ENCODE measurements at regions not wholly inside any gene's neighbourhood (a gene's known extent, or its start where the extent isn't known, plus 50 kb on each side); places are given as distances from the start of the nearest gene placed in this dataset.

GRCh38 chr16:20166531-20167235 lies 93.0 kb upstream of the GPR139 start:
- TF ChIP-seq, protein P1, sequence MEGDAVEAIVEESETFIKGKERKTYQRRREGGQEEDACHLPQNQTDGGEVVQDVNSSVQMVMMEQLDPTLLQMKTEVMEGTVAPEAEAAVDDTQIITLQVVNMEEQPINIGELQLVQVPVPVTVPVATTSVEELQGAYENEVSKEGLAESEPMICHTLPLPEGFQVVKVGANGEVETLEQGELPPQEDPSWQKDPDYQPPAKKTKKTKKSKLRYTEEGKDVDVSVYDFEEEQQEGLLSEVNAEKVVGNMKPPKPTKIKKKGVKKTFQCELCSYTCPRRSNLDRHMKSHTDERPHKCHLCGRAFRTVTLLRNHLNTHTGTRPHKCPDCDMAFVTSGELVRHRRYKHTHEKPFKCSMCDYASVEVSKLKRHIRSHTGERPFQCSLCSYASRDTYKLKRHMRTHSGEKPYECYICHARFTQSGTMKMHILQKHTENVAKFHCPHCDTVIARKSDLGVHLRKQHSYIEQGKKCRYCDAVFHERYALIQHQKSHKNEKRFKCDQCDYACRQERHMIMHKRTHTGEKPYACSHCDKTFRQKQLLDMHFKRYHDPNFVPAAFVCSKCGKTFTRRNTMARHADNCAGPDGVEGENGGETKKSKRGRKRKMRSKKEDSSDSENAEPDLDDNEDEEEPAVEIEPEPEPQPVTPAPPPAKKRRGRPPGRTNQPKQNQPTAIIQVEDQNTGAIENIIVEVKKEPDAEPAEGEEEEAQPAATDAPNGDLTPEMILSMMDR (IDR thresholded peaks at IDR 0.05) = no peak
- no peak for TF ChIP-seq POLR2A (IDR thresholded peaks at IDR 0.05)

Measured in upper lobe of left lung (tissue), 4 donors.